PC-3 (cell line): ENCODE measurements at regions not wholly inside any gene's neighbourhood (a gene's known extent, or its start where the extent isn't known, plus 50 kb on each side); places are given as distances from the start of the nearest gene placed in this dataset.

ENCODE experiments used
- CTCF ChIP-seq: fragments of 300-600 bp; sonication (generic); conservative IDR thresholded peaks from 2 replicates; pipeline ENCODE4 v1.5.1; 2017; ENCODE audit warnings: antibody characterized with exemption, low read depth, mild to moderate bottlenecking, low read length
- EZH2 ChIP-seq: fragments of 300-600 bp; sonication (generic); IDR thresholded peaks from one replicate; pipeline ENCODE4 v1.6.1; 2017; ENCODE audit warnings: antibody characterized with exemption, mild to moderate bottlenecking, low read length; ENCODE audit not compliant: unreplicated experiment
- EZH2phosphoT487 ChIP-seq: fragments of 300-600 bp; sonication (generic); IDR thresholded peaks from 2 replicates; pipeline ENCODE4 v1.6.1; 2018; ENCODE audit warnings: mild to moderate bottlenecking, antibody characterized with exemption, low read length, borderline replicate concordance

- TF ChIP-seq CTCF (no peak), EZH2phosphoT487 (no peak), EZH2 (no peak)
Measured at GRCh38 chr20:48277266-48277665, 492.0 kb upstream of the SULF2 start.
